HCT116 (cell line): ENCODE measurements at regions not wholly inside any gene's neighbourhood (a gene's known extent, or its start where the extent isn't known, plus 50 kb on each side); places are given as distances from the start of the nearest gene placed in this dataset.

Experiments used
- ATAC-seq: fragments of 200-7000 bp; cut with Tn5 transposase; 2 replicates; pipeline ENCODE4 v1.9.1; 2020; ENCODE audit warnings: mild to moderate bottlenecking, moderate library complexity
- BruUV-seq: library from RNA; stranded (reverse); fragments of 400-500 nt; replicated peaks from 2 replicates; lab custom pipeline; 2021; lab: Mats Ljungman, UMichigan
- CTCF ChIA-PET: fragments of 300-600 bp; sonication (Branson Sonifier 250); formaldehyde crosslinking; loops from one replicate; lab custom pipeline; 2021; ENCODE audit warnings: antibody characterized with exemption; lab: Charles Lee
- POLR2A ChIA-PET: fragments of 300-600, 350-600 bp; sonication (Branson Sonifier 250); formaldehyde crosslinking; loops from one replicate; lab custom pipeline; 2021; ENCODE audit warnings: antibody characterized with exemption; lab: Charles Lee
- RAD21 ChIA-PET, 2 experiments: fragments of 300-600 bp; sonication (Branson Sonifier 250); formaldehyde crosslinking; loops; one replicate each; lab custom pipeline; 2023; ENCODE audit warnings: low total read pairs in 2 of 2; ENCODE audit not compliant: uncharacterized antibody in 2 of 2, unreplicated experiment in 2 of 2, low non-redundant PET in 1 of 2; lab: Charles Lee
- DNase-seq: peaks from one replicate; pipeline ENCODE4 v3.0.0-alpha.2; 2010; ENCODE audit warnings: low read depth, low spot score
- H2AFZ ChIP-seq: fragments of 200-600 bp; shearing (Covaris generic), sonication (generic); 2 replicates; pipeline ENCODE4 v1.6.1; 2017; ENCODE audit warnings: low read depth, mixed run types, mixed read lengths, antibody characterized with exemption, low read length; ENCODE audit not compliant: poor library complexity, severe bottlenecking
- H3K27ac ChIP-seq: 2 replicates; pipeline ENCODE4 v1.5.1; 2012; ENCODE audit warnings: low read depth, low read length
- H3K27me3 ChIP-seq: fragments of 200-600 bp; sonication (generic); 2 replicates; pipeline ENCODE4 v1.6.1; 2016; ENCODE audit warnings: mixed run types, low read length, mixed read lengths; ENCODE audit not compliant: insufficient read depth
- H3K36me3 ChIP-seq, 2 experiments: fragments of 200-500 bp in 1 of 2; fragments of 200-600 bp in 1 of 2; sonication (Bioruptor generic) in 1 of 2; sonication (generic) in 1 of 2; 2 replicates each; pipeline versions ENCODE4 v1.5.1 to v1.6.1; 2014 to 2016; ENCODE audit warnings: low read length in 2 of 2, inconsistent platforms in 1 of 2, mixed read lengths in 1 of 2, mixed run types in 1 of 2; ENCODE audit not compliant: insufficient read depth in 2 of 2, control insufficient read depth in 1 of 2
- H3K4me1 ChIP-seq, 2 experiments: fragments of 200-600 bp in 1 of 2; sonication (generic) in 1 of 2; 2 replicates each; pipeline versions ENCODE4 v1.5.1 to v1.6.1; 2012 to 2017; ENCODE audit warnings: low read length in 2 of 2, inconsistent platforms in 1 of 2, mild to moderate bottlenecking in 1 of 2, mixed read lengths in 1 of 2, mixed run types in 1 of 2, moderate library complexity in 1 of 2; ENCODE audit not compliant: insufficient read depth in 2 of 2, control insufficient read depth in 1 of 2
- H3K4me2 ChIP-seq: fragments of 200-600 bp; sonication (generic); 2 replicates; pipeline ENCODE4 v1.6.1; 2017; ENCODE audit warnings: mixed run types, low read length, mixed read lengths
- H3K4me3 ChIP-seq, 2 experiments: fragments of 200-600 bp in 1 of 2; sonication (generic) in 1 of 2; replicated peaks in 1 of 2; 2 replicates each; pipeline ENCODE4 v1.5.1; 2011 to 2016; ENCODE audit warnings: low read length in 2 of 2, control low read depth in 1 of 2, low read depth in 1 of 2, mild to moderate bottlenecking in 1 of 2, mixed read lengths in 1 of 2, mixed run types in 1 of 2
- H3K79me2 ChIP-seq: fragments of 200-600 bp; sonication (generic); 2 replicates; pipeline ENCODE4 v1.6.1; 2017; ENCODE audit warnings: mild to moderate bottlenecking, mixed run types, low read length, moderate library complexity, mixed read lengths; ENCODE audit not compliant: insufficient read depth
- H3K9ac ChIP-seq: fragments of 200-600 bp; sonication (generic); 2 replicates; pipeline ENCODE4 v1.6.1; 2016; ENCODE audit warnings: low read length, mixed read lengths
- H3K9me2 ChIP-seq: fragments of 200-600 bp; sonication (generic), shearing (Covaris generic); 2 replicates; pipeline ENCODE4 v1.6.1; 2017; ENCODE audit warnings: mixed run types, mild to moderate bottlenecking, moderate library complexity; ENCODE audit not compliant: insufficient read depth
- H3K9me3 ChIP-seq, 2 experiments: fragments of 200-500 bp in 1 of 2; fragments of 200-600 bp in 1 of 2; sonication (Bioruptor generic) in 1 of 2; sonication (generic) in 1 of 2; 2 replicates each; pipeline ENCODE4 v1.6.1; 2014 to 2017; ENCODE audit warnings: low read length in 2 of 2, mixed read lengths in 2 of 2, inconsistent platforms in 1 of 2, low read depth in 1 of 2, mild to moderate bottlenecking in 1 of 2, mixed run types in 1 of 2, moderate library complexity in 1 of 2; ENCODE audit not compliant: control insufficient read depth in 1 of 2, insufficient read depth in 1 of 2
- H4K20me1 ChIP-seq: fragments of 200-600 bp; sonication (generic), shearing (Covaris generic); 2 replicates; pipeline ENCODE4 v1.6.1; 2017; ENCODE audit warnings: mixed run types, mild to moderate bottlenecking, moderate library complexity; ENCODE audit not compliant: insufficient read depth
- ATF3 ChIP-seq: IDR thresholded peaks from 2 replicates; pipeline ENCODE4 v1.6.1; 2012
- CBX3 ChIP-seq: IDR thresholded peaks from 2 replicates; pipeline ENCODE4 v1.6.1; 2012; ENCODE audit warnings: low read depth
- CEBPB ChIP-seq: IDR thresholded peaks from 2 replicates; pipeline ENCODE4 v1.6.1; 2012; ENCODE audit warnings: low read depth
- EGR1 ChIP-seq: IDR thresholded peaks from 2 replicates; pipeline ENCODE4 v1.6.1; 2012; ENCODE audit warnings: low read depth
- EZH2 ChIP-seq: fragments of 200-600 bp; sonication (generic); IDR thresholded peaks from 2 replicates; pipeline ENCODE4 v1.6.1; 2017; ENCODE audit warnings: antibody characterized with exemption, mixed run types
- FOSL1 ChIP-seq: IDR thresholded peaks from 2 replicates; pipeline ENCODE4 v1.6.1; 2012; ENCODE audit warnings: low read depth
- MAX ChIP-seq: IDR thresholded peaks from 2 replicates; pipeline ENCODE4 v1.6.1; 2012
- REST ChIP-seq: IDR thresholded peaks from 2 replicates; pipeline ENCODE4 v1.6.1; 2012; ENCODE audit warnings: low read depth
- SIN3A ChIP-seq: IDR thresholded peaks from 2 replicates; pipeline ENCODE4 v1.6.1; 2012; ENCODE audit warnings: low read depth
- SRF ChIP-seq: IDR thresholded peaks from 2 replicates; pipeline ENCODE4 v1.6.1; 2012; ENCODE audit warnings: low read depth
- TCF7L2 ChIP-seq: IDR thresholded peaks from 2 replicates; pipeline ENCODE4 v1.7.0; 2011; ENCODE audit warnings: borderline replicate concordance, inconsistent platforms; ENCODE audit not compliant: insufficient read depth, insufficient read length; ENCODE audit errors: extremely low read depth
- YY1 ChIP-seq: IDR thresholded peaks from 2 replicates; pipeline ENCODE4 v1.6.1; 2011; ENCODE audit warnings: low read length, low read depth, moderate library complexity, mild to moderate bottlenecking; ENCODE audit not compliant: insufficient replicate concordance; ENCODE audit errors: extremely low read depth
- intact Hi-C: fragments of 100-400 bp; cut with micrococcal nuclease; formaldehyde crosslinking; loops from 2 replicates; pipeline ENCODE4 v1.10.0; 2022
- TF ChIP-seq, protein P1 (sequence below): IDR thresholded peaks from 2 replicates; pipeline ENCODE4 v1.6.1; 2011; ENCODE audit warnings: mild to moderate bottlenecking, low read length, moderate library complexity; ENCODE audit not compliant: insufficient replicate concordance; ENCODE audit errors: extremely low read depth
- TF ChIP-seq, protein P2 (sequence below), 3 experiments: fragments of 200-600 bp in 1 of 3; sonication (generic) in 1 of 3; IDR thresholded peaks in 2 of 3; conservative IDR thresholded peaks in 1 of 3; 2 replicates each; pipeline ENCODE4 v1.5.1; 2012 to 2017; ENCODE audit warnings: low read depth in 2 of 3, low read length in 2 of 3, antibody characterized with exemption in 1 of 3, borderline replicate concordance in 1 of 3, control low read depth in 1 of 3, mild to moderate bottlenecking in 1 of 3, mixed read lengths in 1 of 3, mixed run types in 1 of 3, moderate library complexity in 1 of 3; ENCODE audit not compliant: insufficient read depth in 1 of 3

DNA sequence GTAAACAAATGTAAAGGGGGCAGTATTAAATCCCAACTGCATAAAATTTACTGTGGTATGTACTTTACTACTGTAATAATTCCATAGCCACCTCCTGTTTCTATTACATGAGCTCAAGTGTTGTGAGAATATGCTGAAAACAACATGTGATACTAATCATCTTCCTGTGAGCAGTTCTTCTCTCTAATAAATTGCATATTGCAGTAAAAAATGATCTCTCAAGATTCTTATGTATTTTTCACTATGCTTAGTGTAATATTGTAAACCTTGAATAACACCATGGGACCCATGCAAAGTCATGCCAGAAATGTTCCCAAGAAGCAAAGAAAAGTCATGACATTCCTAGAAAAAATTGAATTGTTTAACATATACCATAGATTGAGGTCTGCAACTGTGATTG is 133.0 kb upstream of the ATXN1 start:
- ChIA-PET RAD21 (no interaction called here), POLR2A (no interaction called here)
- no TSS peak for BruUV-seq

More for the DNA sequence above, 133.0 kb upstream of the ATXN1 start:
- no peaks in the 10 kb centered on the region for H3K79me2 ChIP-seq
- no peaks in the 10 kb centered on the region for H4K20me1 ChIP-seq
- intact Hi-C loops = no loop called here
- TF ChIP-seq SIN3A = no peak
- TF ChIP-seq, protein P1, sequence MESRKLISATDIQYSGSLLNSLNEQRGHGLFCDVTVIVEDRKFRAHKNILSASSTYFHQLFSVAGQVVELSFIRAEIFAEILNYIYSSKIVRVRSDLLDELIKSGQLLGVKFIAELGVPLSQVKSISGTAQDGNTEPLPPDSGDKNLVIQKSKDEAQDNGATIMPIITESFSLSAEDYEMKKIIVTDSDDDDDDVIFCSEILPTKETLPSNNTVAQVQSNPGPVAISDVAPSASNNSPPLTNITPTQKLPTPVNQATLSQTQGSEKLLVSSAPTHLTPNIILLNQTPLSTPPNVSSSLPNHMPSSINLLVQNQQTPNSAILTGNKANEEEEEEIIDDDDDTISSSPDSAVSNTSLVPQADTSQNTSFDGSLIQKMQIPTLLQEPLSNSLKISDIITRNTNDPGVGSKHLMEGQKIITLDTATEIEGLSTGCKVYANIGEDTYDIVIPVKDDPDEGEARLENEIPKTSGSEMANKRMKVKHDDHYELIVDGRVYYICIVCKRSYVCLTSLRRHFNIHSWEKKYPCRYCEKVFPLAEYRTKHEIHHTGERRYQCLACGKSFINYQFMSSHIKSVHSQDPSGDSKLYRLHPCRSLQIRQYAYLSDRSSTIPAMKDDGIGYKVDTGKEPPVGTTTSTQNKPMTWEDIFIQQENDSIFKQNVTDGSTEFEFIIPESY = no peak
- TF ChIP-seq CBX3 = no peak
- no peak for TF ChIP-seq EGR1
- TF ChIP-seq CEBPB = no peak
- no peak for TF ChIP-seq MAX
- TF ChIP-seq SRF = no peak
- TF ChIP-seq ATF3 = no peak
- TF ChIP-seq REST = no peak
- no peak for TF ChIP-seq EZH2
- TF ChIP-seq, protein P2, sequence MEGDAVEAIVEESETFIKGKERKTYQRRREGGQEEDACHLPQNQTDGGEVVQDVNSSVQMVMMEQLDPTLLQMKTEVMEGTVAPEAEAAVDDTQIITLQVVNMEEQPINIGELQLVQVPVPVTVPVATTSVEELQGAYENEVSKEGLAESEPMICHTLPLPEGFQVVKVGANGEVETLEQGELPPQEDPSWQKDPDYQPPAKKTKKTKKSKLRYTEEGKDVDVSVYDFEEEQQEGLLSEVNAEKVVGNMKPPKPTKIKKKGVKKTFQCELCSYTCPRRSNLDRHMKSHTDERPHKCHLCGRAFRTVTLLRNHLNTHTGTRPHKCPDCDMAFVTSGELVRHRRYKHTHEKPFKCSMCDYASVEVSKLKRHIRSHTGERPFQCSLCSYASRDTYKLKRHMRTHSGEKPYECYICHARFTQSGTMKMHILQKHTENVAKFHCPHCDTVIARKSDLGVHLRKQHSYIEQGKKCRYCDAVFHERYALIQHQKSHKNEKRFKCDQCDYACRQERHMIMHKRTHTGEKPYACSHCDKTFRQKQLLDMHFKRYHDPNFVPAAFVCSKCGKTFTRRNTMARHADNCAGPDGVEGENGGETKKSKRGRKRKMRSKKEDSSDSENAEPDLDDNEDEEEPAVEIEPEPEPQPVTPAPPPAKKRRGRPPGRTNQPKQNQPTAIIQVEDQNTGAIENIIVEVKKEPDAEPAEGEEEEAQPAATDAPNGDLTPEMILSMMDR (IDR thresholded peaks at IDR 0.05 in 2 of 3, conservative IDR thresholded peaks at IDR 0.05 in 1 of 3; ENCODE audit: borderline replicate concordance in 1 of 3, insufficient read depth in 1 of 3, low read depth in 2 of 3, low read length in 2 of 3) = no peak
- TF ChIP-seq YY1 = no peak
- no peak for TF ChIP-seq TCF7L2
- TF ChIP-seq FOSL1 = no peak
- no peaks in the 10 kb centered on the region for H3K27me3 ChIP-seq
- no peak overlapping the region for H3K4me2 ChIP-seq
- no peaks in the 10 kb centered on the region for H3K9me2 ChIP-seq
- H3K4me1 ChIP-seq = no peaks in the 10 kb centered on the region
- no peak overlapping the region for H3K9ac ChIP-seq
- H2AFZ ChIP-seq = no peak overlapping the region
- DNase-seq (no peak), ATAC-seq (no peak)
- CTCF ChIA-PET = no interaction called here
- no peaks in the 10 kb centered on the region for H3K9me3 ChIP-seq
- no peak overlapping the region for H3K4me3 ChIP-seq
- no peak overlapping the region for H3K27ac ChIP-seq
- no peaks in the 10 kb centered on the region for H3K36me3 ChIP-seq
